ENCODE measurements at regions not wholly inside any gene's neighbourhood (a gene's known extent, or its start where the extent isn't known, plus 50 kb on each side); places are given as distances from the start of the nearest gene placed in this dataset.

DNA sequence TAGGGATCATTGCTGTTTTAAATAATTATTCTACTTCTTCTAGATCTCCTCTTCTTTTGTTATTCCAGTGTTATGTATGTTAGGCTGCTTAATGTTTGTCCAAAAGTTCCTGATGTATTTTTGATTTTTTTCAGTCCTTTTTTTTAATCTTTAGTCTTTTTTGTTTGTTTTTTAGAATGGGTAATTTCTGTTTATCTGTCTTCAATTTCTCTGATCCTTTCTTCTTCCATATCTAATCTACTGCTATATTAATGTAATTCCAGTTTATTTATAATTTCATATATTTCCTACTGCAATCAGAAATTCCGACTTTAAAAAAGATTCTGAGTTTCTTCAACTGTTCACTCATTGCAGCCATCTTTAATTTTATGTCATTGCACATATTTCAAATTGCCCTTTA is 452.8 kb upstream of the POT1 start:
- Mint-ChIP-seq H3K4me3 (no peak overlapping the region), H3K9me3 (peaks cover 4% of the 10 kb centered on the region), H3K36me3 (ENCODE audit: low read depth) (no peaks in the 10 kb centered on the region), H3K4me1 (ENCODE audit: low read depth) (no peaks in the 10 kb centered on the region), H3K27me3 (no peaks in the 10 kb centered on the region), H3K27ac (no peak overlapping the region)
- DNase-seq (no peak), ATAC-seq (ENCODE audit: poor library complexity) (no peak)
- no peak overlapping the region for H3K4me3 ChIP-seq (ENCODE audit: low read length)
- H3K4me1 ChIP-seq (ENCODE audit: insufficient read depth, low read length): no peaks in the 10 kb centered on the region
- TF ChIP-seq, protein P1, sequence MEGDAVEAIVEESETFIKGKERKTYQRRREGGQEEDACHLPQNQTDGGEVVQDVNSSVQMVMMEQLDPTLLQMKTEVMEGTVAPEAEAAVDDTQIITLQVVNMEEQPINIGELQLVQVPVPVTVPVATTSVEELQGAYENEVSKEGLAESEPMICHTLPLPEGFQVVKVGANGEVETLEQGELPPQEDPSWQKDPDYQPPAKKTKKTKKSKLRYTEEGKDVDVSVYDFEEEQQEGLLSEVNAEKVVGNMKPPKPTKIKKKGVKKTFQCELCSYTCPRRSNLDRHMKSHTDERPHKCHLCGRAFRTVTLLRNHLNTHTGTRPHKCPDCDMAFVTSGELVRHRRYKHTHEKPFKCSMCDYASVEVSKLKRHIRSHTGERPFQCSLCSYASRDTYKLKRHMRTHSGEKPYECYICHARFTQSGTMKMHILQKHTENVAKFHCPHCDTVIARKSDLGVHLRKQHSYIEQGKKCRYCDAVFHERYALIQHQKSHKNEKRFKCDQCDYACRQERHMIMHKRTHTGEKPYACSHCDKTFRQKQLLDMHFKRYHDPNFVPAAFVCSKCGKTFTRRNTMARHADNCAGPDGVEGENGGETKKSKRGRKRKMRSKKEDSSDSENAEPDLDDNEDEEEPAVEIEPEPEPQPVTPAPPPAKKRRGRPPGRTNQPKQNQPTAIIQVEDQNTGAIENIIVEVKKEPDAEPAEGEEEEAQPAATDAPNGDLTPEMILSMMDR (IDR thresholded peaks at IDR 0.05): no peak
- ChIA-PET POLR2A (no interaction called here), CTCF (no interaction called here)
- intact Hi-C loops (cut with DNase I, micrococcal nuclease): no loop called here
- H3K36me3 ChIP-seq (ENCODE audit: insufficient read depth, low read length): no peaks in the 10 kb centered on the region
- H3K27me3 ChIP-seq (ENCODE audit: control insufficient read depth in 1 of 2, insufficient read depth in 2 of 2, low read length in 2 of 2): no peaks in the 10 kb centered on the region
- peaks cover 0 to 6% of the 10 kb centered on the region in 2 experiments for H3K9me3 ChIP-seq (ENCODE audit: control insufficient read depth in 1 of 2, insufficient read depth in 1 of 2, low read length in 2 of 2)
- H3K27ac ChIP-seq (ENCODE audit: low read depth in 1 of 2, low read length in 2 of 2): no peak overlapping the region

GRCh38 chr7:125375942-125376341 is 446.3 kb upstream of the POT1 start:
- no peak for ATAC-seq (ENCODE audit: poor library complexity)
- Histone ChIP-seq H3K27ac (ENCODE audit: low read depth in 1 of 2, low read length in 2 of 2) (no peak overlapping the region), H3K4me3 (ENCODE audit: low read length) (no peak overlapping the region), H3K9me3 (ENCODE audit: control insufficient read depth in 1 of 2, insufficient read depth in 1 of 2, low read length in 2 of 2) (no peaks in the 10 kb centered on the region), H3K27me3 (ENCODE audit: control insufficient read depth in 1 of 2, insufficient read depth in 2 of 2, low read length in 2 of 2) (no peaks in the 10 kb centered on the region), H3K36me3 (ENCODE audit: insufficient read depth, low read length) (no peaks in the 10 kb centered on the region), H3K4me1 (ENCODE audit: insufficient read depth, low read length) (no peaks in the 10 kb centered on the region)
- TF ChIP-seq, protein P1 (IDR thresholded peaks at IDR 0.05): no peak
- intact Hi-C loops (cut with DNase I, micrococcal nuclease): no loop called here
- Mint-ChIP-seq H3K4me3 (no peak overlapping the region), H3K27me3 (no peaks in the 10 kb centered on the region), H3K9me3 (peaks cover 2% of the 10 kb centered on the region), H3K27ac (no peak overlapping the region), H3K4me1 (ENCODE audit: low read depth) (no peaks in the 10 kb centered on the region), H3K36me3 (ENCODE audit: low read depth) (no peaks in the 10 kb centered on the region)
- ChIA-PET POLR2A (no interaction called here), CTCF (no interaction called here)
- no peak for DNase-seq

GRCh38 chr7:125370502-125370901 is 440.9 kb upstream of the POT1 start:
- Mint-ChIP-seq H3K4me3 (no peak overlapping the region), H3K36me3 (ENCODE audit: low read depth) (no peaks in the 10 kb centered on the region), H3K9me3 (no peaks in the 10 kb centered on the region), H3K4me1 (ENCODE audit: low read depth) (no peaks in the 10 kb centered on the region), H3K27ac (no peak overlapping the region), H3K27me3 (no peaks in the 10 kb centered on the region)
- no peaks in the 10 kb centered on the region for H3K9me3 ChIP-seq (ENCODE audit: control insufficient read depth in 1 of 2, insufficient read depth in 1 of 2, low read length in 2 of 2)
- H3K4me3 ChIP-seq (ENCODE audit: low read length): no peak overlapping the region
- H3K27me3 ChIP-seq (ENCODE audit: control insufficient read depth in 1 of 2, insufficient read depth in 2 of 2, low read length in 2 of 2): no peaks in the 10 kb centered on the region
- no peaks in the 10 kb centered on the region for H3K36me3 ChIP-seq (ENCODE audit: insufficient read depth, low read length)
- TF ChIP-seq, protein P1 (IDR thresholded peaks at IDR 0.05): no peak
- POLR2A ChIA-PET: no interaction called here
- DNase-seq (no peak), ATAC-seq (ENCODE audit: poor library complexity) (no peak)
- H3K27ac ChIP-seq (ENCODE audit: low read depth in 1 of 2, low read length in 2 of 2): no peak overlapping the region
- intact Hi-C loops (cut with DNase I, micrococcal nuclease): no loop called here
- no peaks in the 10 kb centered on the region for H3K4me1 ChIP-seq (ENCODE audit: insufficient read depth, low read length)
- CTCF ChIA-PET: no interaction called here

All from CD4-positive, alpha-beta T cell (primary cell).